HL-60 (cell line): ENCODE measurements at regions not wholly inside any gene's neighbourhood (a gene's known extent, or its start where the extent isn't known, plus 50 kb on each side); places are given as distances from the start of the nearest gene placed in this dataset.

Experiments used
- DNase-seq, 2 experiments: peaks; one replicate each; pipeline ENCODE4 v3.0.0-alpha.2; 2010 to 2020; ENCODE audit warnings: low read depth in 1 of 2, low spot score in 1 of 2
- H3K27ac ChIP-seq: fragments of 250-450 bp; sonication (Bioruptor Pico); replicated peaks from 2 replicates; pipeline ENCODE4 v1.5.1; 2020; ENCODE audit warnings: mild to moderate bottlenecking, moderate library complexity
- H3K27me3 ChIP-seq: fragments of 250-450 bp; sonication (Bioruptor Pico); 2 replicates; pipeline ENCODE4 v1.5.1; 2021; ENCODE audit warnings: mild to moderate bottlenecking, moderate library complexity; ENCODE audit not compliant: insufficient read depth, poor library complexity, severe bottlenecking
- H3K4me3 ChIP-seq: replicated peaks from 2 replicates; pipeline ENCODE4 v1.5.1; 2011; ENCODE audit warnings: mild to moderate bottlenecking, control low read depth, low read length; ENCODE audit not compliant: insufficient read depth
- CTCF ChIP-seq: IDR thresholded peaks from one replicate; pipeline ENCODE4 v1.5.1; 2011; ENCODE audit warnings: low read length, control low read depth, inconsistent platforms; ENCODE audit not compliant: insufficient read depth
- GABPA ChIP-seq: IDR thresholded peaks from 2 replicates; pipeline ENCODE4 v1.6.1; 2012; ENCODE audit warnings: low read depth
- POLR2AphosphoS5 ChIP-seq: IDR thresholded peaks from 2 replicates; pipeline ENCODE4 v1.6.1; 2012; ENCODE audit warnings: low read depth
- REST ChIP-seq: IDR thresholded peaks from 2 replicates; pipeline ENCODE4 v1.6.1; 2012; ENCODE audit warnings: low read depth; ENCODE audit not compliant: insufficient replicate concordance
- SPI1 ChIP-seq: IDR thresholded peaks from 2 replicates; pipeline ENCODE4 v1.6.1; 2012; ENCODE audit warnings: low read depth, mild to moderate bottlenecking, borderline replicate concordance

- no peaks in the 10 kb centered on the region for H3K27me3 ChIP-seq
- no peak for DNase-seq
- H3K4me3 ChIP-seq = no peak overlapping the region
- TF ChIP-seq SPI1 (no peak), CTCF (no peak), REST (no peak), POLR2AphosphoS5 (no peak), GABPA (no peak)
- H3K27ac ChIP-seq = no peak overlapping the region
These were observed 1094.9 kb upstream of the EEF2KMT start for GRCh38 chr16:6192532-6192931.

DNA sequence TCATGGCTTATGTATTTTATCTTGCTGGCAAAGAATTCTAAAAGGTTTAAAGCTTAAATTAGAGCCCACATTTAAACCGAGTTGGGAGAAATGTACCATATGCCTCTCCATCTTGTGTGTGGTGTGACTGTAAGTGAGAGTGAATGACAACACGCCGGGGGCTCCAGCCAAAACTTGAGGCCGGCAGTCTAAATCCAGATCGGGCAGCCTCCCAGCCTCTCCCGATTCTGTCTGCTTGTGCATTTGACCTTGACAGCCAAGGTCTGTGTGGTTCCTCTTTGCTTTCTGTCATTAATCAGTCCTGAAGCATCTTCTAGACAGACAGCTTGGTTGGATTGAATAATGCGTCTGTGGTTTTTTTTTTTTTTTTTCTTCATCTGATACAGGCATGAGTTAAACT is 1093.2 kb upstream of the EEF2KMT start:
- H3K4me3 ChIP-seq = no peak overlapping the region
- H3K27ac ChIP-seq = no peak overlapping the region
- H3K27me3 ChIP-seq = no peaks in the 10 kb centered on the region
- no peak for TF ChIP-seq GABPA
- no peak for DNase-seq

- no peak for DNase-seq
- Histone ChIP-seq H3K4me3 (no peak overlapping the region), H3K27me3 (no peaks in the 10 kb centered on the region), H3K27ac (no peak overlapping the region)
- TF ChIP-seq SPI1 = no peak
- TF ChIP-seq REST = no peak
- TF ChIP-seq CTCF = no peak
- TF ChIP-seq GABPA = no peak
- no peak for TF ChIP-seq POLR2AphosphoS5
These were observed 1091.6 kb upstream of the EEF2KMT start for GRCh38 chr16:6189216-6189615.

DNA sequence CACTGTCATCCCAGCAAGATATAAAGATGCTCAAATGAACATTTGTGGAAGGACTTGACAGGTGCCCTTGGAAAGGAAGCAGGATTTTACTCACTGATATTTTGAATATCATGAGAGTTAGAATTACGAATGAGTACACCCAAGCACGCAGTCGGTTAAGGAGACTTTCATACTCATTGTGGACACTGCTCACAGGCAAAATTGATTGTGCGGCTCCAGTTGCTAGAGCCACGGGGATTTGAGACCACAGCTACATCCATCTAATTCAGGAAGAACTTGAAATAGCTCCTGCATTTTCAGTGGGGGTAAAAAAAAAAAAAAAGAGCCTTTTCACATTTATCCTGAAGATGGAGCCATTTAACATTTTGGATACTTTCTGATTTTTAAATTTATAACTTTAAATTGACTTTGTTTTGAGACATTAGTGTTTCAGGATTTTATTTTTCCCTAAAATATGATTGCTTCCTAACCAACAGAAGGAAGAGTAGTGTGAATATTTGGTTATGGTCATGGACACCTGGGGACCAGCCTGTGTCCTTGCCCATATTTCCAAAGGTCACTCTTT is 1080.1 kb upstream of the EEF2KMT start:
- Histone ChIP-seq H3K4me3 (no peak overlapping the region), H3K27me3 (no peaks in the 10 kb centered on the region), H3K27ac (no peak overlapping the region)
- DNase-seq = no peak
- no peak for TF ChIP-seq CTCF
- no peak for TF ChIP-seq POLR2AphosphoS5
- TF ChIP-seq GABPA = no peak
- TF ChIP-seq SPI1 = no peak
- no peak for TF ChIP-seq REST
